HT-29 (cell line): ENCODE measurements at regions not wholly inside any gene's neighbourhood (a gene's known extent, or its start where the extent isn't known, plus 50 kb on each side); places are given as distances from the start of the nearest gene placed in this dataset.
"Not testable (repeated sequence)": the region's sequence is repeated elsewhere in the genome, so short reads cannot be mapped to it uniquely, and the experiment has no call there.

Experiments used
- DNase-seq: peaks from one replicate; pipeline ENCODE4 v3.0.0-alpha.2; 2015; ENCODE audit warnings: low spot score

GRCh38 chr18:67455890-67456501, 60.5 kb downstream of the DSEL start:
- DNase-seq, result no peak

GRCh38 chr18:67453901-67454300, 62.6 kb downstream of the DSEL start:
- DNase-seq, result no peak

DNA sequence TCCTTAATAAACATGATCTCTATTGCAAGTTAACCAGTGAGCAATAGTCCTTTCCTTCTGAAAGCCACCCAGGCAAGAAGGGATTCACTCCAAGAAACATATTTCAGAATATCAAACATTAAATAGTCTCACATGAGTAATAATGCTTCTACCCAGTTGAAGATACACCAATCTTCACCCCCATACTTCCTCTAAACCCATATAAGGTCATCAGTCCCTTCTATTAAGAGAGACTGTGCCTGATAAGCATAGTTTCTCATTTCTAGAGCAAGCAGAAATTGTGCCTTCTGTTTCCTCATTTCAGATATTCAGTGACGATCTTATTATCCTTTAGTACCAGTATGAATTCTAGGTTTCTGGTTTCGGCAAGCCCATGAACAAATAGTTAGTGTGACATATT, 64.6 kb downstream of the DSEL start:
- DNase-seq, result no peak

DNA sequence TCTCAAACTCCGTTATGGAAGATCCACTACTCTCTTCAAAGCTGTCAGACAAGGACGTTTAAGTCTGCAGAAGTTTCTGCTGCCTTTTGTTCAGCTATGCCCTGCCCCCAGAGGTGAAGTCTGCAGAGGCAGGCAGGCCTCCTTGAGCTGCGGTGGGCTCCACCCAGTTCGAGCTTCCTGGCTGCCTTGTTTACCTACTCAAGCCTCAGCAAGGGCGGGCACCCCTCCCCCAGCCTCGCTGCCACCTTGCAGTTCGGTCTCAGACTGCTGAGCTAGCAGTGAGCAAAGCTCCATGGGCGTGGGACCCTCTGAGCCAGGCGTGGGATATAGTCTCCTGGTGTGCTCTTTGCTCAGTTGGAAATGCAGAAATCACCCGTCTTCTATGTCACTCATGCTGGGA, 65.4 kb downstream of the DSEL start:
- not testable (repeated sequence) for DNase-seq

DNA sequence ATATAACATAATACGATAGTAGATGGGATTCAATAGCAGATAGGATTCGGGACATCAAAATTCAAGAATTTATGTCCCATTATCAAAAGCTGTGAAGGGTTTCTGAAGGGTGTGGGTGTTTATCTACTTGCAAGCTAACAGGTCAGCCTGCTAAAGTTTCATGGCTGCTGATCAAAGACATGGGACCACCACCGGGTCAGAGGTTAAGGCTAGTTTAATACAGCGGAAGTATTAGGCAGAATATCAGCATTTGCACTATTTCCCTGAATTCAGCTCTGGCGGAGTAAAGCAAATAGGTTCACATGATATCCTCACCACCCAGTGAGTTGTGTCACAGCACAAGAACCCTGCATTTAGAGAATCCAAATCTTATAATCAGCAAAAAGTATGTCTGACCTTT, 82.5 kb downstream of the DSEL start:
- no peak for DNase-seq

DNA sequence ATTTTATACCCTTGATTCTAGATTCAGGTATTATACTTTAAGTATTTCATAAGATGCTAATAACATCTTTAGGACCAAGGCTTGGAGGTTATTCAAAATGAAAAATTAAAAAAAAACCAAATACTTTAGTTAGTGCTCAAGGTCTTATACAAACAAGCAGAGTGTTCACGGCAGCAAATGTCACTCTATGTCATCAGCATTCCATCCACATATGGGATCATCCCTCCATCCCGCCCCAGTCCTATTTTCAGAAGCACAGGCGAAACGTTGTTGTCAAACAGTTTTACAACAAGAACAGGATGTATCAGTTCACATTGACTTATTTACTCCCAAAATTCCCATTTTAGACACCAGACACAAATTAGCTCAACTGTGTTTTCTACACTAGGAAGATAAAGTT, 83.7 kb downstream of the DSEL start:
- no peak for DNase-seq

- no peak for DNase-seq
Measured at GRCh38 chr18:67428805-67429204, 87.7 kb downstream of the DSEL start.

- DNase-seq, result no peak
Measured at GRCh38 chr18:67428158-67428557, 88.4 kb downstream of the DSEL start.

DNA sequence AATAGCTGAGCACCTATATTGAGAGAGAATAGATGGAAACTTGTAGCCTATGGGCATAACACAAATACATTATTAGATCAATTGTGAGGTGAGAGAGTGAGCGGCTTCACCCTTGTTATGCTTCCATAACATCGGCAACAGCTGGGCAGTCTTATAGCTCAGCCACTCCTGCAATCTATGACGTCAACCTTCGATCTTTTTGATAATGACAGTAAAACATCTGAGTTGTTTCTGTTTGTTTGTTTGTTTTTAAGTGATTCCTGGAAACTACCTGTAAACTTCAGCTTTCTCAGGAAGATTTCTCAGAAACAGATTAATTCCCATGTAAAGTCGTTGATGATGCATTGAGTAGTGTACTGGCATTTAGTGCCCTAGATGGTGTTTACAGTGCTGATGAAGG, 90.0 kb downstream of the DSEL start:
- no peak for DNase-seq

GRCh38 chr18:67425672-67426071, 90.8 kb downstream of the DSEL start:
- DNase-seq, result no peak

GRCh38 chr18:67421651-67422050, 94.9 kb downstream of the DSEL start:
- DNase-seq, result no peak

DNA sequence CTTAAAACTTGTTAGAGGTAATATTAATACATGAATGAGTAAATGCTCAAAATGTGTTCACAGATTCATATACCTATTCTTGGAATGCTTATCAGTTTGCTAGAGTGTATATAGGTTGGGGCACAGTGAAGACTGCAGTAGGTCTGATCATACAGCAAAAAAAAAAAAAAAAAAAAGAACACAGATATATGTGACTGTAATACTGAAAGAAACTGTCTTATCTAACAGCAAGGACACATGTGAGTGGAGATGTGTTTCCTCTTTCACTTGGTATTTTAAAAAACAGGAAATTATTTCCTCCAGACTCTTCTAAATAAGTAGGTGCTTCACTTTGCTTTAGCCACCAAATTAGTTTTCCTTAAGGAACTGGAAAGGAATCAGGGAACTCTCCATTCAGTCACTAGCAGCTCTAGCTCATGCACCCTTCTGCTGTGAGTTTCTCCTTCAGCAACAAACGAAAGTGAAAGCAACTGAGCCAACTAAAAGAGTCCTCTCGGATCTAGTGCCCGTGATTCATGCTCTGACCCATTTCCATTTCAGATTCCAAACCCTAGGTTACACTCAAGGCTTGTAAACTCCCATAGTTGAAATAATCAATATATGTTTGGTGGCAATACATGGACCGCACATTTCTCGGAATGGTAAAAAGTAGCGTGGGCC, 98.5 kb downstream of the DSEL start:
- DNase-seq, result peak; percentile 2

GRCh38 chr18:67411116-67411515, 105.4 kb downstream of the DSEL start:
- no peak for DNase-seq

GRCh38 chr18:67410075-67411070, 106.1 kb downstream of the DSEL start:
- no peak for DNase-seq

DNA sequence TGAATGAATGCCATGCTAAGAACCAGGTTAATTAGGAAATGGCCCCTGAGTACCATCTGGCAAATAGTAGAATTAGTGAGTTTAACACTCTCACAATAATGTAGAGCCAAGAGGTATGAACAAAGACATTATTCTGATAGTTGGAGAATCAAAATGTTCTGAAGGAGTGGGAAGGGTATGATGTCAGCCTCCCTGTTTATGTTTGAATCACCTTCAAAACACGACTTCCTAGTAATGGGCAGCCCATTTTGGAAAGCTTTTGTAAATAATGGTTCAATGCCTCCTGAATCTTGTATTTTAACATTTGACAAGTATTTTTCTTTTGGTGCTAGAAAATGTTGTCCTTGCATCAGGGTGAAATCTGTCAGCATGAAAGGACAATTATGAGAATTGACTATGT, 108.3 kb downstream of the DSEL start:
- DNase-seq, result no peak

DNA sequence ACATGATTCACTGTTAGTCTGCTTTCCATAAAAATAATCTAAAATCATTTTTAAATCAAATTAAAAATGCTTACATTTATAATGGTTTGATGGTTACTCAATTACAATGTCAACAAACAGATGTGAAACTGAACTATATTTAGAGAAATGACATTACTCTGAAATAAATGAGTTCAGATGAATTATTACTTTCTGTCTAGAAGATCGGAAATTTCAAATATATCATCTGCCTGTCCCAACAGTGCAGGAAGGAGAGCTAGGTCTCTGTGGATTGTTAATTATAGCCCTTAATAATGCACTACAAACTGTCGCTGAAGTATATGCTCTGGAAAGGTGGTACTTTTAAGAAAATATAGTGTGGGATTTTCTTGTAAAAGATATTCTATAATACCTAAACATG, 109.8 kb downstream of the DSEL start:
- no peak for DNase-seq

DNA sequence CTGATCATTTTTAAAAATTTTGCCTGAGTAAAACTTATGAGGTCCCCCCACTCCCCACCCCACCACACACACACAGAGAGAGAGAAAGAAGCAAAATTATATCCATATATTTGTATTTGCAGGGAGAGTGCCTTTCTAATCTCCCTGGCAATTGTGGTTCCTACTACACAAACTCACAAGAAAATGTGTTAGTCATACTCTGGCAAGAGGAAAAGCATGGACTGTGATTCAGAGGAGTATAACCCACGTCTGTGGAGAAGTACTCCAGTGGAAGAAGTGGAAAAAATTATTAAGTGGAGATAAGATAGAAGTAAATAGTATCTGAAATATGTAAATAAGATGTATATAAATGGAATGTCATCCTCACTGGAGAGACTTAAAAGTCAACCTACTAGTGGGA, 114.0 kb downstream of the DSEL start:
- no peak for DNase-seq

GRCh38 chr18:67400502-67401117, 115.9 kb downstream of the DSEL start:
- DNase-seq, result no peak

DNA sequence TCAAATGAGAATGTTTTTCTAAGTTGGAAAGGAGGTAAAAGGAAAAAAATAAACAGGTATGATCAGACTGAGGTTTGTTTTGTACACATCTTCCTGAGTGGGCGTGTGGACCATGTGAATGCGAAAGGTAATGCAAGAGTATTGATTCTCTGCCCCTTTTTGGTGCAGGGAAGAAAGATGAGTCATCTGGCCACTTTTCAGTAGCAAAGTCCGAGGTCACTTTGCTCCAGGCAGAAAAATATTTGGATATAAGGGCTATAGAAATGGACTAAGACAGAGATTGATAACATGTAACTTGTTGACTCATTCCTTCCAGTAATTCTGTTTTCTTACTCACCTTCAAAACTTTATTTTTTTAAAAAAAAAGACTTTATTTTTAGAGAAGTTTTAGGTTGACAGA, 130.5 kb downstream of the DSEL start:
- DNase-seq, result no peak

- DNase-seq, result no peak
Measured at GRCh38 chr18:67385455-67385854, 131.1 kb downstream of the DSEL start.

- DNase-seq, result not testable (repeated sequence)
Measured at GRCh38 chr18:67384057-67384456, 132.5 kb downstream of the DSEL start.

- no peak for DNase-seq
Measured at GRCh38 chr18:67381608-67382150, 134.8 kb downstream of the DSEL start.
